HG03135 (cell line): ENCODE measurements at regions not wholly inside any gene's neighbourhood (a gene's known extent, or its start where the extent isn't known, plus 50 kb on each side); places are given as distances from the start of the nearest gene placed in this dataset.

ENCODE experiments used
- ATAC-seq: cut with Tn5 transposase; IDR thresholded peaks from one replicate; pipeline ENCODE4 v1.9.1; 2021; ENCODE audit warnings: mild to moderate bottlenecking, moderate library complexity; ENCODE audit not compliant: unreplicated experiment

- ATAC-seq: no peak
Observed at GRCh38 chr2:66717973-66718372, 283.0 kb downstream of the MEIS1 start.

GRCh38 chr2:66721776-66722175, 286.9 kb downstream of the MEIS1 start:
- no peak for ATAC-seq

- ATAC-seq: no peak
Observed at GRCh38 chr2:66724241-66724640, 289.3 kb downstream of the MEIS1 start.

GRCh38 chr2:66729416-66730330, 294.7 kb downstream of the MEIS1 start:
- ATAC-seq: no peak

GRCh38 chr2:66730441-66730840, 295.5 kb downstream of the MEIS1 start:
- no peak for ATAC-seq

GRCh38 chr2:66733364-66733999, 298.6 kb downstream of the MEIS1 start:
- ATAC-seq: no peak

GRCh38 chr2:66748939-66749338, 314.0 kb downstream of the MEIS1 start:
- peak; percentile 65 for ATAC-seq

GRCh38 chr2:66749566-66749965, 314.6 kb downstream of the MEIS1 start:
- ATAC-seq: no peak

- ATAC-seq: no peak
Observed at GRCh38 chr2:66753257-66753656, 318.3 kb downstream of the MEIS1 start.

GRCh38 chr2:66753660-66754059, 318.7 kb downstream of the MEIS1 start:
- no peak for ATAC-seq

- ATAC-seq: no peak
Observed at GRCh38 chr2:66755974-66756373, 321.0 kb downstream of the MEIS1 start.

- ATAC-seq: no peak
Observed at GRCh38 chr2:66761826-66762225, 326.9 kb downstream of the MEIS1 start.

- no peak for ATAC-seq
Observed at GRCh38 chr2:66762761-66763160, 327.8 kb downstream of the MEIS1 start.

GRCh38 chr2:66766582-66766981, 331.7 kb downstream of the MEIS1 start:
- ATAC-seq: no peak

GRCh38 chr2:66771359-66771976, 336.5 kb downstream of the MEIS1 start:
- no peak for ATAC-seq

- no peak for ATAC-seq
Observed at GRCh38 chr2:66772618-66773017, 337.7 kb downstream of the MEIS1 start.

- no peak for ATAC-seq
Observed at GRCh38 chr2:66775730-66776422, 341.0 kb downstream of the MEIS1 start.

- no peak for ATAC-seq
Observed at GRCh38 chr2:66781804-66782203, 346.9 kb downstream of the MEIS1 start.

GRCh38 chr2:66782780-66783361, 347.9 kb downstream of the MEIS1 start:
- no peak for ATAC-seq

GRCh38 chr2:66789741-66790140, 354.8 kb downstream of the MEIS1 start:
- no peak for ATAC-seq

- no peak for ATAC-seq
Observed at GRCh38 chr2:66790651-66791181, 355.8 kb downstream of the MEIS1 start.
